Epidermal melanocyte (primary cell): ENCODE measurements at regions not wholly inside any gene's neighbourhood (a gene's known extent, or its start where the extent isn't known, plus 50 kb on each side); places are given as distances from the start of the nearest gene placed in this dataset.
"Not testable (repeated sequence)": the region's sequence is repeated elsewhere in the genome, so short reads cannot be mapped to it uniquely, and the experiment has no call there.

Source experiments
- DNase-seq: peaks from one replicate; pipeline ENCODE4 v3.0.0; 2011; ENCODE audit warnings: low spot score; ENCODE audit not compliant: insufficient read length

DNA sequence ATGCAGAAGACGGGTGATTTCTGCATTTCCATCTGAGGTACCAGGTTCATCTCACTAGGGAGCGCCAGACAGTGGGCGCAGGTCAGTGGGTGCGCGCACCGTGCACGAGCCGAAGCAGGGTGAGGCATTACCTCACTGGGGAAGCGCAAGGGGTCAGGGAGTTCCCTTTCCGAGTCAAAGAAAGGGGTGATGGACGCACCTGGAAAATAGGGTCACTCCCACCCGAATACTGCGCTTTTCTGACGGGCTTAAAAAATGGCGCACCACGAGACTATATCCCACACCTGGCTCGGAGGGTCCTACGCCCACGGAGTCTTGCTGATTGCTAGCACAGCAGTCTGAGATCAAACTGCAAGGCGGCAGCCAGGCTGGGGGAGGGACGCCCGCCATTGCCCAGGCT is 1246.0 kb upstream of the PABPC4L start:
- DNase-seq: not testable (repeated sequence)

DNA sequence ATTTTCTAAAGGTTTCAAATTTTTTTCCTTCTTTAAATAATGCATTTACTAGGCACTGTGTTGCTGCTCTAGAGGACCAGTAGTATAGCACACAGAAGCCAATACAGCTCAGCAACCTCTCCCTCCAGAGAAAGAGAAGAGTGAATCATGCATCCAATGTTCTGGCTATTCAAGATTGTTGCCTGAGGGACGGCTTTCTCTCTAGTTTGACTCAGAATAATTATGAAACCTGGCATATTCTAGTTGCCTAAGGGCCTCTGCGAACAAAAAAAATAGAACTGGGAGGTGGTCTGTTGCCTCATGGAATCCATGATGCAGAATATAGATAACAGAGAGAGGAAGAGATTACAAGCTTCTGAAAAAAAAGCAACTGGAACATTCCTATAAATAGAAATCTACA is 1233.3 kb upstream of the PABPC4L start:
- no peak for DNase-seq

DNA sequence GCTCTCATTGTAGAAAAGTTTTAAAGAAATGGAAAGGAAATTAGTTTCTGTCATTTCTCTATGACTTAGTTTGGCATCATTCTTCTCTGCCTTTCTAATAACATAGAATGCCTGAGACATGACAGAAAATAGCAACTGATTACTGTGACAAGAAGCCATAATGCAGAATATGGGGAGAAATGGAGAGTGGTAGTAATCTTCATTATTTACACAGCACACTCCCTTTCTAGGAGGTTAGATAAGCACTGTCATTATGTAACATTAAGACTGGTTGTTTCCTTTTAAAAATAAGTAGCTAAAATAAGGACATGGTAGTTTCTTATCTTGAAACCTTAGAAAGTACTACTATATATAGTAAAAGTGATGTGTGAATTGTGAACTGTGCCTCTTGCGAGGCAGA is 1227.9 kb upstream of the PABPC4L start:
- no peak for DNase-seq

DNA sequence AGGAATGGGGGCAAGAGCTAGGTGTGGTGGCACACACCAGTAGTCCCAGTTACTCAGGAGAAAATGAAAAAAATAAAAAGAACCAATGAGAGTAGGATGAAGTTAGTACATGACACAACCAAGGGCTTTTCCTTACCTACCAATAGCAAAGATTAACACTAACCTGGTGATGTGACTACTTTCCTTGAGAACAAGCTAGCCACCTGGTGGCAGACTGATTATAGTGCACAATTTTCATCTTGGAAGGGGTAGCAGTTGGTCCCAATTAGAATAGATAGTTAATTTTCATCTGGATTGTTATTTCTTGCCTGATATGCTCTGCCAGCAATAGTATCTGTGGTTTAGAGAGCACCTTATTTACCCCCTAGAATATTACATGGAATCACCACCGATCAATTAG is 1216.8 kb upstream of the PABPC4L start:
- no peak for DNase-seq

DNA sequence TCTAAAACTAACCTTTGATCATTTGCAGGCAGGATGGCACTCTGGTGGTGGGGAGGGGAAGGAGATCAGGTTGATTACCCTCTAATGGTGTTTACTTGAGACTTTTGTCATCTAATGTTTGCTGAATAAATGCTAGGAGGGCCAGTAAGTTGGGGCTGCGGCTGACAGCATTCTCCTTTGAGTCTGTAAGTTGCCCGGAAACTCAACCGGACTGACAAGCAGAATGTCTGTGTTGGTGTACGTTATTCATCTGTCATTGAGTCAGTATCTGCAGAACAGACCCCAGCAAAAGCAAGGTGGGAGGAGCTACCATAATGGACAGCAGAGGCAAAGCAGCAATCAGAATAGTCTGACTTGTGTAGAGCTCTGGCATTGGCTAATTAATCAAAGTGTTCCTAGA is 1210.6 kb upstream of the PABPC4L start:
- DNase-seq: no peak

DNA sequence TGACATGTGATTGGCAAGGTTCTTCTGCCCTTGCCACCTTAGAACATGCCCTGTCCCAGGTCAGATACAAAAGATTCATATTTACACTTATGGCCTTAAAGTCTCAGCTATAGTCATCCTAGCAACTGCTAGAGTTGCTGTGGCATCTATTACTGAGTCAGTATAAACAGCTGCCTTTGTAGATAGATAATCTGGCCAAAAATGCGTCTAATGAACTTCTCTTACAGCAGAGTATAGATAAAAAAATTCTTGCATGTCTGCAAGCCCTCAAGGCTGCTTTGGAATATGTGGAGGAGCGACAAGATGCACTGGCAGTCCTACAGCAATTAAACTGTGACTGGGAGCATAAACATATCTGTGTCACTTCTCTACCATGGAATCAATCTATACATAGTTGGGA is 1209.7 kb upstream of the PABPC4L start:
- no peak for DNase-seq

DNA sequence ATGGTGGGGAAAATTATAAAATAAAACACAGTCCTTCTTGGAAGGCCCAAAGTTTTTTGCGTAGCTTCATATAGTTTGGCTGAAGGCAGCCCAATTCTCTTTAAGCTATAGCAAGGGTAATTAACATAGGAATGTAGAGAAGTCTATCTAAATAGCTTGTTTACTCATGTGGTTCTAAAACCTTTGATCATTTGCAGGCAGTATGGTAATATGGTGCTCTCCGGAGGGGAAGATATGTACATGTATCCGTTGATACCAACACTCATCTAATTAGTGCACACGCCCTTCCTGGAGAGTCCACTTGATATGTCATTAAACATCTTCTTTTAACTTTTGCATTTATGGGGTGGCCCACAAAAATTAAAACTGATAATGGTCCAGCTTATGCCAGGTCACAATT is 1207.7 kb upstream of the PABPC4L start:
- DNase-seq: not testable (repeated sequence)

DNA sequence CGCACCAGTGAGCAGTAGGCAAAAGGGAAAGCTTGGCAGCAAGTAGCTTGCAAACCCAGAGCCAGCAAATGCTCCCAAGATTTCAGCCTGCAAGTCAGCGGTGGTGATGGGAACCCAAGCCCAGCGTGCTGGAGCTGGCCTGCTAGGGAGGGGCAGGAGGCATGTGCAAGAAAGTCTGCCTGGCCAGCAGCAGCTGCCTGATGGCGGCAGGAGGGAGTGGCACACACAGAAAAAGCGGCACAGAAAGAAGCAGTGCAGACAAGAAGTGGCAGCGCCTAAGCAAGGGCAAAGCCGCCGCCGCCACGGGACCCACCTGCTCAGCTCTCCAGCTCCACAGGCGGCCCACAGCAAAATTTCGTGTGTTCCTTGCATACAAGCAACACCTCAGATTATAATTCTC is 1206.5 kb upstream of the PABPC4L start:
- no peak for DNase-seq

DNA sequence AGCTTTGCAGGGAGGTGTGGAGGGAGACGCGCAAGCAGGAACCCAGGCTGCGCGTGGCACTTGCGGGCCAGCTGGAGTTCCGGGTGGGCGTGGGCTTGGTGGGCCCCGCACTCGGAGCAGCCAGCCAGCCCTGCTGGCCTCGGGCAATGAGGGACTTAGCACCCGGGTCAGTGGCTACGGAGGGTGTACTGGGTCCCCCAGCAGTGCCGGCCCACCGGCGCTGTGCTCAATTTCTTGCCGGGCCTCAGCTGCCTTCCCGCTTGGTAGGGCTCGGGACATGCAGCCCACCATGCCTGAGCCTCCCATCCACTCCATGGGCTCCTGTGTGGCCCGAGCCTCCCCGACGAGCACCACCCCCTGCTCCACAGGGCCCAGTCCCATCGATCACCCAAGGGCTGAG is 1205.0 kb upstream of the PABPC4L start:
- DNase-seq: not testable (repeated sequence)

DNA sequence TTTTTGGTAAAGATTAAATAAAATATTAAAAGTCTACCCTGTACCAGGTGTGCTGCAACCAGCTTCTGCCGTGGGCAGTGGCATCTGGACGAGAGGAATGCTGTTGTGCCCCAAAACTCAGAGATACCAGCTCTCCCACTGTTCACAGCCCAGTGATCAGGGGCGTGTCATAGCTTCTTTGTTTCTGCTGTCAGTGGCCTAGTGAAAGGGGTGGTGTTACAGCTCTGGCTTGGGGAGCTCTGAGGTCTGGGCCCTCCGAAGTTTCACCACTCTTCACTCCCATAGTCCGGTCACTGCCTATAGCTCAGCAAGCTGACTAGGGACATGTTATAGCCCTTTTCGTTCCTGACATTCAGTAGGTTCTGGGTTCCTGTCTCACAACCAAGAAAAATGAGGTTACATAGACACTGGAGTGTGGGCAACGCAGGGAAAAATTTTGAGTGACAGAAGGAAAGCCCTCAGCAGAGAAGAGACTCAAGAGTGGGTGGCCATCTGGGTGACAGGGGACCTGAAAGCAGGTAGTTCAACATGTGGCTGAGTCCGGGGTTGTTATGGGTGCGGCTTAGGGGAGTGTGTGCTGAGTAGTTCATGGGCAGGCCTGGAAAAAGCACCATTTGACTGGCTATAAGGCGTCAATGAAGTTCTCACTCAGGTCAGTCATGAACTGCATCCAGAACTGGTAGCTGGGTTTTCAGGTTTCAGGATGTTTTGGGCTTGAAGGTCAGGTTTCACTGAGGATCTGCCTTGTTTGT is 1184.4 kb upstream of the PABPC4L start:
- DNase-seq: no peak

DNA sequence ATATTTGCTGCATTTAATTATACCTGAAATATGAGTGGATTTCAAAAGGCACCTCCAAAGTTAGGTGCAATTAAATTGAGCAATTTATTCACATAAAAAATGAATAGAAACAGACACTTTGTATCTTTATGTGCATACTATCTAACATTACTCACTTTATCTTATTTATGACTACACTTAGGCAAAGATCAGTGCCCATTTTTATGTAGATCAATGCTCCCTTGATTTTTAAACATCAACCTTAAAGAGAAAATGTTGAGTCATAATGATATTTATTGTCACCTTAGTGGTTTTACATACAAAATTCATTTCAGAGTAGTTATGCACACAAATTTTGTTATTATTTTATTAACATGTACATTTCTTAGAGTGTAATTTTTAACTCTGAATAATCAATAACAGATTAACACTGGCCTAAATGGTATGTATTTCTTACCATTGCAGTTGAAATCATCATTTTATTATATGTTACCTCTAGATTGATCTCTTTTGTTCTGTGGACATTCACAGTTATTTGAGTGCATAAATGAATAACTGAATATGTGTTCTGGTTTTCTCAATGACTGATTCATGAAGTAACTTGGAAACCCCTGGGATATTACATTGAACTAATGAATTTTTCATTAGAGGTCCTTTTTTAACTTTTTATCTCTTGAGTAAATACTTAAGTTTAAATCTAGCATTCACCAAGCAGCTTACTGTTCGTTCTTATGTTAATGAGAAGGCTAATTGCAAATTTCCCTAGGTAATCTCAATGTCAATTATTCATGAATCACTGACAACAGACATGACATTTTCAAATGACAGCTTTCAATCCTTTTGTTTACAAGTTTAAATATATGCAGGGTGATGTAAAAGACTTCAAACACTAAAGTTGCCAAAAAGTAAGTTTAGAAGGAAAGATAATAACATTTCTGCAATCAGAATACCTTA is 1182.0 kb upstream of the PABPC4L start:
- DNase-seq: no peak

DNA sequence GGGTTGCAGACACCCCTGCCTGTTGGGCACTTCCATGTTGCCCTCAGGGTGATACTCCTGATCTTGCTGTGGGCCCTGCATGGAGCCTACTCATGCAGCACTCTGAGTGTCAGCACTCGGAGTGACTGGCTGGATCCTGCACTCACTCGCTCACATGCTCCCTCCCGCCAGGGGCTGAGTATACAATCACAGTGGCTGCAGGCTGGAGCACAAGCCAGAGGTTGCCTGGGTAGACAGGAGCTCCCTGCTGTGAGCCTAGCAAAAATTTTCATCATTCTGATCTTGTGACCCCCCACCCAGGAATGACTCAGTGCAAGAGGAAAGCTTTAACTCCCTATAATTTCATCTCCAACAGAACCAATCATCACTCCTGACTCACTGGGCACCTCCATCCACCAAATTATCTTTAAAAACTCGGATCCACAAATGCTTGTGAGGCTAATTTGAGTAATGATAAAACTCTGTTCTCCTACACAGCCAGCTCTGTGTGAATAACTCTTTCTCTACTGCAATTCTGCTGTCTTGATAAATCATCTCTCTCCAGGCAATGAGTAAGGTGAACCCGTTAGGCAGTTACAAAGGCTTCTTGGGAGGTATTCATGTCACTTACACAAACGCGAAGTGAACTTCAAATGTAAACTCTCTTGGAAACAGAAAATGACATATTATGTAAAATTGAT is 1180.8 kb upstream of the PABPC4L start:
- DNase-seq: no peak

DNA sequence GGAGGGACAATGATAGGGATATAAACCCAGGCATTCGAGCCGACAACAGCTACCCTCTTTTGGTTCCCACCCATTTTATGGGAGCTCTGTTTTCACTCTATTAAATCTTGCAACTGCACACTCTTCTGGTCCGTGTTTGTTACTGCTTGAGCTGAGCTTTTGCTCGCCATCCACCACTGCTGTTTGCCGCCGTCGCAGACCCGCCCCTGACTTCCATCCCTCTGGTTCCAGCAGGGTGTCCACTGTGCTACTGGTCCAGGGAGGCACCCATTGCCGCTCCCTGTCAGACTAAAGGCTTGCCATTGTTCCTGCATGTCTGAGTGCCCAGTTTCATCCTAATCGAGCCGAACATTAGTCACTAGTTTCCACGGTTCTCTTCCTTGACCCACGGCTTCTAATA is 1170.5 kb upstream of the PABPC4L start:
- no peak for DNase-seq

DNA sequence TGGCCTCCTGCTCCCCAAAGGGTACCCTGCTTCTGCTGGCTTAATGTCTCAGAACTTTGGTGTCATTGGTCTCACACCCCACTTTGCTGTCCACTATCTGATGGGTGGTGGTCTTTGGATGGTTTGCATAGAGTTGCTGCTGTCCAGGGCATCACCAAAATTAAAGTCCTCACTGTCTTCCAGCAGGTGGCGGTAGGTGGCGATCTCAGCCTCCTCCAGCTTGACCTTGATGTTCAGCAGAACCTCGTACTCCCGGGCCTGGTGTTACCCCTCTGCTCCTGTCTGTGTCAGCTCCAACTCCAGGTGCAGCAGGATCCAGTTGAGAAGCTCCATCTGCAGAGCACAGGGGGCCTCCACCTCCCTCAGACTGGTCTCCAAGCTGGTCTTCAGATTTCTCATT is 1169.5 kb upstream of the PABPC4L start:
- no peak for DNase-seq

DNA sequence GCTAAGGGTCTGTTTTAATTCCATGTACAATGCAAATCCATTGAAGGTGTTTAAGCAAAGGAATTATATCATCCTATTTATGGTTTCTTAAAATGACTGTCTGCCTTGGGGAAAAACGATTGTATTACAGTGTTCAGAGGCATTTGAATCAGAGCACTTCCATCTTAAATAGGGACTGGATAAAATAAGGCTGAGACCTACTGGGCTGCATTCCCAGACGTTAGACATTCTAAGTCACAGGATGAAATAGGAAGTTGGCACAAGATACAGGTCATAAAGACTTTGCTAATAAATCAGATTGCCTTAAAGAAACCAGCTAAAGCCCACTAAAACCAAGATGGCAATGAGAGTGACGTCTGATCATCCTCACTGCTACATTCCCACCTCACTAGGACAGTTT is 1167.2 kb upstream of the PABPC4L start:
- no peak for DNase-seq

DNA sequence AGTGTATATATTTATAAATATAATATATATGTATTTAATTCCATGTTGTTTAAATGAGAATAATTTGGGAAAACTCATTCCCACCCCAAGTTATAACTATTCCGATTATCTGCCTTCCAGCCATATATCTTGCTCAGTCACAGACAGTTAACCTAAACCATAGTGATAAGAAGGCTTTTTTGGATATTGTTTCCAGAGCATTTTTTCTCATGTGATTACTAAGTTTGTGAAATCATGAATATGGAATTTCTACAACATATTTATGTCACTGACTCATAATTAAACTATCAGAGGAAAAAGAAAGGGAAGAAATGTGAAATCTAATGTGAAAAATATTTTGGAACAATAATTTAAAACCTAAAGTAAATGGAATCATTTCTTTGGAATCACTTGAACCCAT is 1163.5 kb upstream of the PABPC4L start:
- DNase-seq: no peak

DNA sequence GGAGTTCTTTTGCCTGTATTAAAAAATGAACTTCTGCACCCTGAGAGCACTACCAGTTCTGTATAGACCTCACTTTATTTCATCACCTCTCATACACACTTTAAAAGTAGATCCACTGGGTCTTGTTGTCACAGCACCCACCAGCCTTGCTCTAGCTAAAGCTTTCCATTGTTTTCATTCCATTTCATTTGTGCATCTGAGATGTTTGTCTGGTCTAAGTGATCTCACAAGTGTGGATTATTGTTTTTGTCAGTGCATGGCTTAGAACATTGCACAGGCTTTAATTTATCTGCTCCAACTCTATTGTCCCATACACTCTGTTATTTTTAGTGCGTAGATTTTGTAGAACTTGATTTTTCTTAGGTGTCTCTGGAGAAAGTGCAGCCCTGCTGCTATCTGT is 1157.5 kb upstream of the PABPC4L start:
- DNase-seq: no peak

DNA sequence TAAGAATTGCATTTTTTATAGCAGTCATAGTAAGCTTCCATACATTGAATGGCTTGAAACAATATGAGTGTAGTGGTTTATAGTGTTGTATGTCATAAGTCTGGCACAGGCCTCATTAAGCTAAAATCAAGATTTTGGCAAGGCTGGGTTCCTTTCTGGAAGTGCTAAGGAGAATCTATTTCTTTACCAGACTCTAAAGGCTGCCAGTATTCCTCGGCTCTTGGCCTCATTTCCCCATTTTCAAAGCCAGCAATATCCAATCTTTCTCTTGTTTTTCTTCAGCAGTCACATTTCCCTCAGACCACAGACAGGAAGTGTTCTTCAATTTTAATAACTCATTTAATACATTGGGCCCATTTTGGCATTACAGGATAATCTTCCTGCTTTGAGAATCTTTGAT is 1155.5 kb upstream of the PABPC4L start:
- DNase-seq: no peak

DNA sequence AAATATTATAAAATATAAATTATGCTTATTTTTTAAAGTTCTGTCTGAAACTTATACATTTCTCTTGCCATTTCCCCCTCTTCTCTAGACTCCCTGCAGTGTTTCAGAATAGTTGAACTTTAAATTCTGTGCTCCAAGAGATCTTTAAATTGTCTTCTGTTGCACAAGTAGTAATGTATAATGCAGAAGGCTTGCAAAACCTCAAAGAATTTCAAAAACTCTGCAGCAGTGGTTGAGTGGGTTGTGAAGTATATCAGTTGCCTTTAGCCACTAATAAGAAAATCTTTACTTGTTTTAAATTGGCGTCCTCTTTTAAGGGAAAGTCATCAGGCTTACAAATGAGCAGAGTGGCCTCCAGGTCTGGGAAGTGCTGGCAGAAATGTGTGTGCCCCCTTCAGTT is 1153.3 kb upstream of the PABPC4L start:
- no peak for DNase-seq

DNA sequence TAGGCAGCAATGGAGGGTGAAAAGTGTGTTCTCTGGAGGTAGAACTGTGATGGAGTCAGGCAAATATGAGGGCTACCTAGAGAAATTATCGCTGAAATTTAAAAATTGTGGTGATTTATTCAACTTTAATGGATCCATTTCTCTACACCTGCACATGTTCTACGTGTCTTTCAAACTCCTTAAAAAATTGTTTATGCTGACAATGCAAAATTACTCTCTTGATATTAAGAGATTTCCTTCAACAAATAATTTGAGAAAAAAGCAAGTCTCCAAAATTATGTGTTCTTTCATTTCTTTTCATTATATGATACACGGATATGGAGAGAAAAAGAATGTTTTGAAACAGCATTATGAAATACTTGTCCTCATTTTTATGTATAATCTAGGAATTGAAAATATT is 1151.4 kb upstream of the PABPC4L start:
- no peak for DNase-seq

DNA sequence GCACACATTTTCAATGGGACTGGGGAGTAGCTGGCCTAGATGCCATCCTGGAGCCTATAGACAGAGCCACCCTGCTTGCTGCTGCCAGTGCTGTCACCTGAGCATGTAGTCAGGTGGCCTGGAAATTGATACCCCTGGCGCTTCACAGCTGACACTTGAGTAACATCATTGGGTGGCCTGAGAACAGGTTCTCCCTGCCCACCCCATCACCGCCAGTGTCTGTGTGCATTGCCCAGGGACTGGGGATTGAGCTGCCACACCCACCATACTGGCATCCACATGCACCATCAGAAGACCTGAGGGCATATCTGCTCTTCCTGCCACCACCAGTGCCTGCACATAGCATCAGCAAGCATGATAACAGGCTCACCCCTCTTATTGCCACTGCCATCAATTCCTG is 1142.9 kb upstream of the PABPC4L start:
- no peak for DNase-seq

DNA sequence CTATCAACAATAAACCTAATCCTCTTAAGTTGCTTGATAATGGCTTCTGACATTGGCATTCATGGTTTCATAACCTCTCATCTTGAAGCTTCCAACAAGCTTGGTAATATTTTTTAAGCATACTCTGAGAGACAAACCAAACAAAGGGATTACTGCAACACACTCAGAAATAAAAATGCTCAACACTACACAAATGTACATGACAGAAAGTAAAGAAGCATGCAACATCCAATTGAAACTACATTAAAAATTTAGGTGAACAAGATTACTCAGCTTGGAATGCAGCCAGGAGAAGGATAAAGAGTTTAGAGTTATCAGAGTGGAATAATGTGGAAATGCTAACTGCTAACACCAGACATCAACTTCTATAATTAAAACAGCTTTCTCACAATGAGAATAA is 1136.6 kb upstream of the PABPC4L start:
- DNase-seq: no peak
